ENCODE measurements at regions not wholly inside any gene's neighbourhood (a gene's known extent, or its start where the extent isn't known, plus 50 kb on each side); places are given as distances from the start of the nearest gene placed in this dataset.
"Not testable (repeated sequence)": the region's sequence is repeated elsewhere in the genome, so short reads cannot be mapped to it uniquely, and the experiment has no call there.

GRCh38 chr9:101821450-101821849 is 83.0 kb upstream of the GRIN3A start:
- H3K4me1 ChIP-seq (ENCODE audit: control insufficient read depth in 2 of 2, insufficient read depth in 1 of 2, low read depth in 1 of 2, low read length in 2 of 2); H4K91ac ChIP-seq (ENCODE audit: low read depth, low read length, poor library complexity); H4K8ac ChIP-seq (ENCODE audit: low read depth, low read length); H2BK12ac ChIP-seq (ENCODE audit: low read length); DNase-seq (ENCODE audit: low spot score); H3K9ac ChIP-seq (ENCODE audit: low read depth, low read length, poor library complexity); H3K36me3 ChIP-seq (replicated peaks in 1 of 2; ENCODE audit: control insufficient read depth in 2 of 2, insufficient read depth in 2 of 2, low read length in 2 of 2); H3K18ac ChIP-seq (ENCODE audit: low read length); H3K4me3 ChIP-seq (ENCODE audit: low read length in 2 of 2); H2BK5ac ChIP-seq (ENCODE audit: low read length); H2BK120ac ChIP-seq (ENCODE audit: low read depth, low read length); H3K79me1 ChIP-seq (ENCODE audit: low read depth, low read length); H2BK15ac ChIP-seq (ENCODE audit: low read length); H3K9me3 ChIP-seq (replicated peaks in 1 of 2; ENCODE audit: control insufficient read depth in 2 of 2, insufficient read depth in 1 of 2, low read depth in 1 of 2, low read length in 2 of 2); H3K4ac ChIP-seq (ENCODE audit: low read length); H3K27ac ChIP-seq (replicated peaks; ENCODE audit: low read length); H3K27me3 ChIP-seq (ENCODE audit: control insufficient read depth in 3 of 3, insufficient read depth in 3 of 3, low read depth in 1 of 3, low read length in 3 of 3); H3K4me2 ChIP-seq (ENCODE audit: insufficient read depth, low read length, poor library complexity, severe bottlenecking); H3K23ac ChIP-seq (ENCODE audit: low read depth, low read length, poor library complexity); H3K14ac ChIP-seq (ENCODE audit: low read length); H2AK5ac ChIP-seq (ENCODE audit: low read depth, low read length); H2AFZ ChIP-seq (ENCODE audit: low read length): not testable (repeated sequence)
- WGBS, 2 donors (ENCODE audit: extremely low coverage in 2 of 2, insufficient read length in 2 of 2, insufficient replicate concordance in 1 of 2), result no CpG with 5 or more reads among the region's 1 CpG

- not testable (repeated sequence) for H3K9me3 ChIP-seq (replicated peaks in 1 of 2; ENCODE audit: control insufficient read depth in 2 of 2, insufficient read depth in 1 of 2, low read depth in 1 of 2, low read length in 2 of 2); H2BK120ac ChIP-seq (ENCODE audit: low read depth, low read length); H3K27me3 ChIP-seq (ENCODE audit: control insufficient read depth in 3 of 3, insufficient read depth in 3 of 3, low read depth in 1 of 3, low read length in 3 of 3); H3K9ac ChIP-seq (ENCODE audit: low read depth, low read length, poor library complexity); H3K14ac ChIP-seq (ENCODE audit: low read length); H3K79me1 ChIP-seq (ENCODE audit: low read depth, low read length); H2AK5ac ChIP-seq (ENCODE audit: low read depth, low read length); H3K18ac ChIP-seq (ENCODE audit: low read length); H4K91ac ChIP-seq (ENCODE audit: low read depth, low read length, poor library complexity); H3K4ac ChIP-seq (ENCODE audit: low read length); H2BK5ac ChIP-seq (ENCODE audit: low read length); H2BK12ac ChIP-seq (ENCODE audit: low read length); H2BK15ac ChIP-seq (ENCODE audit: low read length); H3K23ac ChIP-seq (ENCODE audit: low read depth, low read length, poor library complexity); H3K4me2 ChIP-seq (ENCODE audit: insufficient read depth, low read length, poor library complexity, severe bottlenecking); H2AFZ ChIP-seq (ENCODE audit: low read length); H3K36me3 ChIP-seq (replicated peaks in 1 of 2; ENCODE audit: control insufficient read depth in 2 of 2, insufficient read depth in 2 of 2, low read length in 2 of 2); H3K27ac ChIP-seq (replicated peaks; ENCODE audit: low read length); H3K4me1 ChIP-seq (ENCODE audit: control insufficient read depth in 2 of 2, insufficient read depth in 1 of 2, low read depth in 1 of 2, low read length in 2 of 2); H3K4me3 ChIP-seq (ENCODE audit: low read length in 2 of 2); DNase-seq (ENCODE audit: low spot score); H4K8ac ChIP-seq (ENCODE audit: low read depth, low read length)
These were observed 82.5 kb upstream of the GRIN3A start for GRCh38 chr9:101820983-101821382.

GRCh38 chr9:101814064-101814463 is 75.6 kb upstream of the GRIN3A start:
- no peaks in the 10 kb centered on the region for H3K9me3 ChIP-seq (replicated peaks in 1 of 2; ENCODE audit: control insufficient read depth in 2 of 2, insufficient read depth in 1 of 2, low read depth in 1 of 2, low read length in 2 of 2)
- H3K9ac ChIP-seq (ENCODE audit: low read depth, low read length, poor library complexity), result no peak overlapping the region
- no peak overlapping the region for H2BK12ac ChIP-seq (ENCODE audit: low read length)
- H3K4ac ChIP-seq (ENCODE audit: low read length), result no peak overlapping the region
- no peak overlapping the region for H4K91ac ChIP-seq (ENCODE audit: low read depth, low read length, poor library complexity)
- no peak overlapping the region for H3K4me3 ChIP-seq (ENCODE audit: low read length in 2 of 2)
- no CpG with 5 or more reads among the region's 1 CpG for WGBS, 2 donors (ENCODE audit: extremely low coverage in 2 of 2, insufficient read length in 2 of 2, insufficient replicate concordance in 1 of 2)
- no peak overlapping the region for H2BK5ac ChIP-seq (ENCODE audit: low read length)
- H2BK120ac ChIP-seq (ENCODE audit: low read depth, low read length), result no peak overlapping the region
- H3K14ac ChIP-seq (ENCODE audit: low read length), result no peak overlapping the region
- no peak overlapping the region for H3K27ac ChIP-seq (replicated peaks; ENCODE audit: low read length)
- no peaks in the 10 kb centered on the region for H3K79me1 ChIP-seq (ENCODE audit: low read depth, low read length)
- no peak overlapping the region for H3K4me2 ChIP-seq (ENCODE audit: insufficient read depth, low read length, poor library complexity, severe bottlenecking)
- H3K18ac ChIP-seq (ENCODE audit: low read length), result no peak overlapping the region
- no peaks in the 10 kb centered on the region for H3K27me3 ChIP-seq (ENCODE audit: control insufficient read depth in 3 of 3, insufficient read depth in 3 of 3, low read depth in 1 of 3, low read length in 3 of 3)
- H2AFZ ChIP-seq (ENCODE audit: low read length), result no peak overlapping the region
- H3K4me1 ChIP-seq (ENCODE audit: control insufficient read depth in 2 of 2, insufficient read depth in 1 of 2, low read depth in 1 of 2, low read length in 2 of 2), result no peaks in the 10 kb centered on the region
- H4K8ac ChIP-seq (ENCODE audit: low read depth, low read length), result no peak overlapping the region
- no peak overlapping the region for H2AK5ac ChIP-seq (ENCODE audit: low read depth, low read length)
- H3K23ac ChIP-seq (ENCODE audit: low read depth, low read length, poor library complexity), result no peak overlapping the region
- no peaks in the 10 kb centered on the region for H3K36me3 ChIP-seq (replicated peaks in 1 of 2; ENCODE audit: control insufficient read depth in 2 of 2, insufficient read depth in 2 of 2, low read length in 2 of 2)
- H2BK15ac ChIP-seq (ENCODE audit: low read length), result no peak overlapping the region
- DNase-seq (ENCODE audit: low spot score), result no peak

- H3K4me1 ChIP-seq (ENCODE audit: control insufficient read depth in 2 of 2, insufficient read depth in 1 of 2, low read depth in 1 of 2, low read length in 2 of 2); H4K8ac ChIP-seq (ENCODE audit: low read depth, low read length); H2BK5ac ChIP-seq (ENCODE audit: low read length); H3K4me2 ChIP-seq (ENCODE audit: insufficient read depth, low read length, poor library complexity, severe bottlenecking); H4K91ac ChIP-seq (ENCODE audit: low read depth, low read length, poor library complexity); H2AFZ ChIP-seq (ENCODE audit: low read length); H3K9me3 ChIP-seq (replicated peaks in 1 of 2; ENCODE audit: control insufficient read depth in 2 of 2, insufficient read depth in 1 of 2, low read depth in 1 of 2, low read length in 2 of 2); H3K27ac ChIP-seq (replicated peaks; ENCODE audit: low read length); H2BK15ac ChIP-seq (ENCODE audit: low read length); H2BK120ac ChIP-seq (ENCODE audit: low read depth, low read length); H3K4ac ChIP-seq (ENCODE audit: low read length); H3K14ac ChIP-seq (ENCODE audit: low read length); H3K9ac ChIP-seq (ENCODE audit: low read depth, low read length, poor library complexity); H2AK5ac ChIP-seq (ENCODE audit: low read depth, low read length); H3K4me3 ChIP-seq (ENCODE audit: low read length in 2 of 2); H3K23ac ChIP-seq (ENCODE audit: low read depth, low read length, poor library complexity); DNase-seq (ENCODE audit: low spot score); H3K36me3 ChIP-seq (replicated peaks in 1 of 2; ENCODE audit: control insufficient read depth in 2 of 2, insufficient read depth in 2 of 2, low read length in 2 of 2); H3K18ac ChIP-seq (ENCODE audit: low read length); H3K27me3 ChIP-seq (ENCODE audit: control insufficient read depth in 3 of 3, insufficient read depth in 3 of 3, low read depth in 1 of 3, low read length in 3 of 3); H2BK12ac ChIP-seq (ENCODE audit: low read length); H3K79me1 ChIP-seq (ENCODE audit: low read depth, low read length): not testable (repeated sequence)
- WGBS, 2 donors (ENCODE audit: extremely low coverage in 2 of 2, insufficient read length in 2 of 2, insufficient replicate concordance in 1 of 2), result no CpG with 5 or more reads among the region's 4 CpGs
These were observed 69.4 kb upstream of the GRIN3A start for GRCh38 chr9:101807879-101808278.

All from neuronal stem cell (in vitro differentiated cells).